HG03442 (cell line): ENCODE measurements at regions not wholly inside any gene's neighbourhood (a gene's known extent, or its start where the extent isn't known, plus 50 kb on each side); places are given as distances from the start of the nearest gene placed in this dataset.

ENCODE experiments used
- ATAC-seq: cut with Tn5 transposase; IDR thresholded peaks from one replicate; pipeline ENCODE4 v1.9.1; 2021; ENCODE audit warnings: mild to moderate bottlenecking, moderate library complexity; ENCODE audit not compliant: unreplicated experiment

DNA sequence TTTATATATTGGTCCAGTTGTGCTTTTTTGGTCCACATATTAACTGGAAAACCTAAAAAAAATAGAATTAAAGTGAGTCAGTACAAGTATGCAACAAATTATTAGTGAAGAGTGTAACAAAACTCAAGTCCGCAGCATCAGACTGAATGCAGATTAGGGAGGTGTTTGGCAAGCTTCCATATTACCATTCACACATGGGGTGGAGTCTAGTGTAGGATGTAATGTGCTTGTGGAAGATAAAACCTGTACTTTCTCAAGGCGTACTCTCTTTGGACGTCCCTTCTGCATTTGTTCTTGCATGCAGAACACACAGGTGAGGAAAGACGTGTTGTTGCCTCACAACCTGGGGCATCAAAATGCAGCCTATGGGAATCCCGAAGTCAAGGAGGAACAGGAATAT, 668.7 kb downstream of the MRPL39 start:
- ATAC-seq = no peak

DNA sequence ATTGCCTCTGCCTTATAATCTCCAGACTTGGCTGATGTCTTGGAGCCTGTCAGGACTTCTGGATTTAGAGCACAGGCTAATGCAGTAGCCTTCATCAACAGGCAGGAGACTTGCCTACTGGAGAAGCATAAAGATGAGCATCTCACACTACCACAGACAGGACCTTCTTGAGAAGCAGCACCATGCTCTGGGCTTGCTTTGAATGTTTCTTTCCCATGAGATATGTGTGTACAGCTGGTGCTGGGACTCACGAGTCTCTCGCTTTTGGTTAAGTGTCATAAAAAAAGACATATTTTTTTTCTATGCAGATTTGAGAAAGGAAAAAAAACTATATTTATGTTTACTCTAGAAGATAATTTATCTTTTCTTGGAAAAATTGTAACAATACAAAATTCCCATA, 671.3 kb downstream of the MRPL39 start:
- no peak for ATAC-seq

- no peak for ATAC-seq
Measured at GRCh38 chr21:24910591-24910990, 696.7 kb downstream of the MRPL39 start.

DNA sequence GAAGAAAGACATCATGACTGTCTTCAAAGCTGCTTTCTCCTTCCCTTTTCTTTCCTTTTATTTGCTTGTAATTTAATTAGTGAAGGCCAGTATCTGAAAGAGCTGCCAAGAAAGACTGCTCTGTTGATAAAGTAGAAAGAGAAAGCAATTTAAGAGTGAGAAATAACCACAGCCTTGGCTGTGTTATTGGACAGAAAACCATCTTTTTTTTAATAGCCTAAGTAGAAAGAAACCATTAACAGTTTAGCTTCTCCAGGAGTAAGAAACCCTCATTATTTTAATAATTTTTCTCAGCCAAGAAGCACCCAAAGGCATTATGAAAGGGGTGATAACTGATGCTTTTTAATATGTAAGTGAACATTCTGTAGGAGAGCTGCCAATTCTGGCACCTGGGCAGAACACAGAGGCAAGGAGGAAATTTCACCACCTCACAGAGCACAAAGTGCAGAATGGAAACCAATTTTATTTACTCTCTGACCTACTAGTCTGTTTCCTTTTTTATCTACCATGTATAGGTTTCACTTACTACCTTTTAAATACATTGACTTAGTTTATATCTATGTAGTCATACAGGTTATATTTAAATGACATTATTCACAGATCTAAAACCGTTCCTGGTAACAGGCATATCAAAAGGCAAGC, 703.2 kb downstream of the MRPL39 start:
- ATAC-seq = no peak

- ATAC-seq = no peak
Measured at GRCh38 chr21:24899138-24899537, 708.1 kb downstream of the MRPL39 start.

DNA sequence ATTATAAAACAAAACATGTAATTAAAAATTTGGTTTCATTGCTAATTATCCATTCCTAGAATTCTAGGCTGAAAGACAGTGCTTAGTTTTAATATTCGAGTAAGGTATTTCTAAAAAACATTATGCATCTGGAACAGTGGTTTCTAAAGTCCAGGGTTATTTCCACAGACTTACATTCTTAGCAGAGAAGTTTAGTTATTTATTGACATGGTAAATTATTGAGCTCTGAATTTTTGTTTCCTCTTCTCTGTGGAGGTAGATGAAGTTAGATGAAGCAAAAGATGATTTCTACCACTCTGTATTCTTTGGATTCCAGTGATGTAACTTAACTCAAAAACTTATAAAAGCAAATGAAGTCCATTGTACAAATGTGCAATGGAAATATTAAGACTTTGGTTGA, 709.4 kb downstream of the MRPL39 start:
- no peak for ATAC-seq

- ATAC-seq = no peak
Measured at GRCh38 chr21:24896735-24897124, 710.6 kb downstream of the MRPL39 start.

- peak; percentile 66 for ATAC-seq
Measured at GRCh38 chr21:24895885-24896734, 711.2 kb downstream of the MRPL39 start.

DNA sequence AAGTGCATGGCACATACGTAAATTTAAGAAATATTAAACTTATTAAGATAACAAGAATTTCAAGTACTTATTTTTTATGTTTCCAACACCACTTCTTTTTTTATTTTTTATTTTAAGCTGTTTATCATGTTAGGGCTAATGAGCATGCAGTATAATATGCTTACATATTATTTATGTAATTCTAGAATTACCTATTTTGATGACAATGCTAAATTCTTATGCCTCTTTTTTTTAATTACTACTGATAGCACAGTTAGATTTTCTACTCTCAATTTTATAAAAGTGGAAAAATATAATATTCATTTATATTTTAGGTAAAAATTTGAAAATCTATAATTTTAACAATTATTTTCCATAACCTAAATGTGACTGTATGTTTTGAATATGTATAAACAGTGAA, 713.0 kb downstream of the MRPL39 start:
- no peak for ATAC-seq

- ATAC-seq = no peak
Measured at GRCh38 chr21:24890021-24890420, 717.3 kb downstream of the MRPL39 start.

DNA sequence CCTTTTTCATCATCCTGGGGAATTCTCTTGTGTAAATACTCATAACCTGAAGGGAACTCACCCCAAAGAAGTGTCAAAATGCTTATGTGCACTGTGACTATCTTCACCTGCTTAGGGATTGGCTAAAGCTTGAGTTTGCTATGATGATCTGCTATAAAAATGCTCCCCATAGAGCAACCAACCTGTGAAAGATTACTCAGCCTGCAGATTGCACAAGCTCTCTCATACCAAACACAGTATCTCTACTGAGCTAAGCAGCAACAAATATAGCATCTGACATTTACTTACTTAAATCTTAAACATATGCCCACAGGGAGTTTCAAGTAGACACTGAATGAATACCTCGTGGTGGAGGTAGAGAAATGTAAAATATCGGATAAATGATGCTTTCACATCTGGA, 725.8 kb downstream of the MRPL39 start:
- ATAC-seq = no peak

DNA sequence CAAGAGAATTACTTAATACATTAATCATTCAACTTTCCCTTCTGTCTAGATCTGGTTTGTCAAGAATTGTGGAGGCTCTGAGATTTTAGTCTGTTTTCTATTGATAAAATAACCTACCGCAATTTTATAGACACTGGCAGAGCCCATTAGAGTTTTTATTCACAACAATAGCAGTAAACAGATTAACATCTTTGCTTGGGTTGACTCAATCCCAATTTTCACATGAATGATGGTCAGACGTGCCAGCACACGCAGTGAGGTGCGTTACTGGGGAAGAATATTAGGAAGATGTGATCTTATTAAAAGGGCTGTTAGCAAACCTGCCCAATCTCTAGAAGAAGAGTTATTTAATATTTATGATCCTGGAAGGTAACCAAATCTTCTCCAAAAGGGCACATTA, 736.6 kb downstream of the MRPL39 start:
- ATAC-seq = no peak

DNA sequence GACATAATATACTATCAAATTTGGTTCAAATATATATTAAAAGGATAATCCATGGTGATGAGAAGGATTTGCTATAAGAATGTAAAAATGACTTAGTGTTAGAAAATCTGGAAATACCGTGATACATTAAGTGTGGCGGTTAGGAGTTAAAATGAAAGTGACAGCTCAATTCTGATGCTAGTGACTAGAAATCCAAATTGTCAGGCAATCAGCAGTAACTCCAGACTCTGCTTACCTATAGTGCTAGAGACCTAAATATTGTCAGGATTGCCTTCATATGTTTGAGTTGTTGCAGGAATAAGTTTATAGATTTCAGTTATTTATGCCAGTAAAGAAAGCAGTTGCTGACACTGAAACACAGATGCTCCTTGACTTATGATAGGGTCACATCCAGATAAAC, 737.4 kb downstream of the MRPL39 start:
- ATAC-seq = no peak

DNA sequence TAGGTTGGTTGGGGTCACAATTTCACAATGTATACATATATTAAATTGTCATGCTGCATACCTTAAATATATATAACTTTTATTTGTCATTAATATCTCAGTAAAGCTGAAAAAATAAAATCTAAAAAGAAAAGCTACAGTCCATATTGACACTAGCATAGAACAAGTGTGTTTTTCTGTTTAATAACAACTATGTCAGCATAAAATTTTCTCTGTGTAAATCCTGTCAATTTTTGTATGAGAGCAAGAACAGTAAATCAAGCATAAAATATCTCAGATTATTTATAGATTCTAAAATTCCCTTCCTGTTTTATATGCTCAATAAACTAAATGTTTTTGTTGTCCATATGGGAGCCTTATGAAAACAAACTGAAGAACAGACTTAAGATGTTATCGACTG, 739.2 kb downstream of the MRPL39 start:
- no peak for ATAC-seq

DNA sequence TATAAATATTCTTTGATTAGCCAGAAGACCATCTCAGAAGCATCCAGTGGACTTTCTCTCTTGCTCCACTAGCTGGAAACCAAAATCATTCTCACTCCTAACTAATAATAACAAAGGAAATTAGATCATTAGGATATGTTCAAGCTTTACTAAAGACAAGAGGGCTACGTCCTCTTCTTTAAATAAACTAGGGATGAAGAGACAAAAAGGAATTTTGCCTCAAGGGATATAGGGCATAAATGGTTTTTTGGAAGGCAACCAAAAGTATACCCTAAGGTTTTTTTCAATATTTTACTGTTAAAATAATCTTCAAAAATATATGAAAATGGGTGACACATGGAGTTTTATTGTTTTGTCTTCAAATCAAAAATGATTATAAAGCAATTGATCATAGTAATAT, 745.8 kb downstream of the MRPL39 start:
- ATAC-seq = no peak

- ATAC-seq = no peak
Measured at GRCh38 chr21:24856326-24856725, 751.0 kb downstream of the MRPL39 start.

DNA sequence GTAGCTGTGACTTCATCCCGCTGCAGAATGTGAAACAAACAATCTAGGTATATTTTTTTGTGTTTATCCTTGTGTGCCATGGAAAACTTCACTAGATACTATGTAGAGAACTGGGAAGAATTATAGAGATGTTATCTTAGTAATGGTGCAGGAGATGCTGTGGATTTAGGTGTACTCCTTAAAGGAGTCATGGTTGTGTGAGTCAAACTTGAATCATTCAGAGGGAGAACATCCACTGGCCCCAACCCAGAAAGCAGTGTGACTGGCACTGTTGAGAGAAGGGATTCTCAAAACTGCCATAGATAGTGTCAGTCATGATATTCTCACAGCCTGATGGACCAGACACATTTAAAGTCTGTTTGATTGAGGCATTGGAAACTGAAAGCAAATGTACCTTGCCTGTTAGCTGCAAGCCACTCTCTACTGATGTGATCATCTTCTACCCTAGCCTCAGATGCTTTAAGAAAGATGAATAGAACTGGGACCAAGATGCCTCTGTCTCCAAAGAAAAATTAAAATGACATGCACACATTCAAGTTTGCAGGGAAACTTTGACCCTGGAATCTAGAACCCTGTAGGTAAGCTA, 754.6 kb downstream of the MRPL39 start:
- ATAC-seq = no peak

- no peak for ATAC-seq
Measured at GRCh38 chr21:24850121-24850520, 757.2 kb downstream of the MRPL39 start.

- ATAC-seq = no peak
Measured at GRCh38 chr21:24844671-24845070, 762.6 kb downstream of the MRPL39 start.

DNA sequence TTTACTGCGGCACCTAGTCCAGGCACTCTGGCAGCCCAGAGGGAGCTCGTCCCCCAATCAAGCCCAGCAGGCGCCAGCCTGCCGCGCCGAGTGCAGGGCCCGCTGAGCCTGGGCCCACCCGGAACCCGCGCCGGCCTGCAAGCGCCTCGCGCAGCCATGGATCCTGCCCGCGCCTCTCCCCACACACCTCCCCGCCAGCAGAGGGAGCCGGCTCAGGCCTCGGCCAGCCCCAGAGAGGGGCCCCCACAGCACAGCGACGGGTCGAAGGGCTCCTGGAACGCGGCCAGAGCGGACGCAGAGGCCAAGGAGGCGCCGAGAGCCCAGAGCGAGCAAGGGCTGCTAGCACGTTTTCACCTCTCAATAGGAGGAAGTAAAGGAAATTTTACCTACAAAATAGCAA, 767.0 kb downstream of the MRPL39 start:
- ATAC-seq = no peak

GRCh38 chr21:24832961-24833360, 774.3 kb downstream of the MRPL39 start:
- ATAC-seq = no peak

DNA sequence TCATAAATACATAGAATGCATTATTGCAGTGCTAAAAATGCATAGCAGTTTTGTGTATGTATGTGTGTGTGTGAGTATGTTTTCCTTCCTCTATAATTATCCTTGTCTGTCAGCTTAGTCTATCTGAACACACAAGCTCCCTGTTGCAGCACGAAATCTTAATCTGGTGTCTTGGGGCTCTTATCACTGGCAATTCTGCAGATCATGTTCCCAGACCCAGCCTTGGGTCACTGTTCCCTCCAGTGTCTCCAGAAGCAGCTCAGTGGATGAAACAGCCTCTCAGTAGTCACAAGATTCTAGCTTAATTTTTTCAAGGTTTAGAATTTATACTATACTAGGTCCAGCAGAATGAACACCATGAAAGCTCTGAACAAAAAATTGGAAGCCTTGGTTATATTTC, 777.9 kb downstream of the MRPL39 start:
- ATAC-seq = no peak
